Kasumi-1 (cell line): ENCODE measurements at regions not wholly inside any gene's neighbourhood (a gene's known extent, or its start where the extent isn't known, plus 50 kb on each side); places are given as distances from the start of the nearest gene placed in this dataset.
"Not testable (repeated sequence)": the region's sequence is repeated elsewhere in the genome, so short reads cannot be mapped to it uniquely, and the experiment has no call there.

Source experiments
- DNase-seq, 2 experiments: peaks; one replicate each; lab custom pipeline; 2025; lab: John Stamatoyannopoulos, UW

DNA sequence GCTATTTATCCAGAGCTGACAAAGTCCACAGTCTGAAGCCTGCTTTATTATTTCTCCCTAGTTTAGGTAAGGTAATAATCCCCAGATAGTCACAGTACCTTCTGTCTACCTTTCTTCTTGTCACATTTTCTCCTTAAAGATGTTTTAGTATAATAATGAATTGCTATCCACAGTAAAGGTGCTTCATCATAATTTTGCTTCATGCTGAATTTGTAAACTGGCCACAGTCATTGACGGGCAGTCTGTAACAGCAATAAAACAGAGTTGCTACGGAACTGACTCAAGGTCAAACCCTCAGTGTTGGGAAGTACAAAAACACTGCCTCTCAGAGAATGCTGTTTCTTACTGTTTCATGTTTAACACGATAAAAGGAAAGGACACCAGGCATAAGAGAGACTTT, 195.7 kb downstream of the ZNF608 start:
- DNase-seq = no peak

GRCh38 chr5:124549891-124550436, 196.5 kb downstream of the ZNF608 start:
- no peak for DNase-seq

DNA sequence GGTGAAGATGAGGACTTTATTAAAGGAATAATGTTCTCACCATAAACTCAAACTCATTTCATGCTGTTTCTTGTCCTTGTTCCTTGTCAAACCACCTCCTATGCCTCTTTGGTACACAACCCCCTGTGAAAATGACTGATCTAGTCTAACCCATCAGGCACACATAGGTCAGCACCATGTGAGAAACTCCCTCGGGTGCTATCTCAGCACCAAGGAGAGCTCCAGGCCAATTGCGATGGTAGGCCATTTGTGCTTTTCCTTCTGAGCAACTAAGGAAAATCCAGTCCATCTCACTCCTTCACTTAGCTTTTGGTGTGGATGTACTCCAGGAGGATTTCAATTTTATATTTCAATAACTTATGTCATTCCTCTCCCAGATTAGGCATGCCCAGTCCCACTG, 199.8 kb downstream of the ZNF608 start:
- peak; percentile 42 to 44 for DNase-seq

DNA sequence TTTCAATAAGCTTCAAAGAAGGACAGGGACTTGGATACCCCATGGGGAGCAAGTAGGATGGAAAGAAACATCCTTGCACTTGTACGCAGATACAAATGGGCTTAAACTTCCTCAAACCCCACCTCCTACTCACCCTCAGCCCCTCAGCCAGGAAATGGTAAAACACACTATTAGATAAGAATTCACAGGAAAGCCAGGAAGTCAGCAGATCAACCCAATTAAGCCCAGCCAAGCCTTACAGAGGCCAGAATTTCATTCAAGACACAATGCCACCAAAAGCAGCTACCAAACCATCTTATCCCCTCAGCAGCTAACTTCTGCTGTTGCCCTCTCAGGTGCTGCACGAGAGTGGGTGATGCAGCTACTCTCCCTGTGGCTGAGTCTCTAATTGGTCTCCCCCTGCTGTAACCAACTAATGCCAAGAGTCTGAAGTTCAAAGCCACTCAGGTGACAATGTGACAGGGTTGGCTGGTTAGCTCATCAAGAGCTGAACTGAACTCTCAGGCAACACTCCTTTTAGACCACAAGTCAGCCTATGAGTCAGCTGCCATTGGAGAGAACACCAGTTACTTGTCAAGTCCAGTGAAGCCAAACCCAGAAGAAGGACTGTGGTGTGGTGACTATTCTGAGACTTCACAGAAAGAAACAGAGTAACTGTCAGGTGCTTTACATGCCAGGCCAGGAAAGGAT, 201.9 kb downstream of the ZNF608 start:
- peak; percentile 18 to 32 for DNase-seq

DNA sequence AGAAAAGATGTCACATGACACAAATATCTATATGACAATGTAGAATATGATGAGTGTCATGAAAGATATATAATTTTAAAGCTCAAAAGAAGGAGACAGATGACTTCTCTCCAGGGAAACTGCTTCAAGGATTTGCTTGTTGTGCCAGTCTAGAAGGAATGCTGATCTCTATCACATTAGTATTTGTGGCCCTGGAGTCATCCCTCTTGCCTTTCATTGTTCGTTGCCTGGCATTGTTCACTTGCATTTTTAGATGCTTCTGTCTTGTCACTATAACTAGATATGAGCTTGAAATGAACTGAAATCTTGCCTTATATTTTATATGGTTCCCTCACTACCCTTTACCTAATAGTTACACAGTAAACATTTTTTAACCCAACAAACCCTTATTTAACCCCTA, 207.5 kb downstream of the ZNF608 start:
- no peak for DNase-seq

DNA sequence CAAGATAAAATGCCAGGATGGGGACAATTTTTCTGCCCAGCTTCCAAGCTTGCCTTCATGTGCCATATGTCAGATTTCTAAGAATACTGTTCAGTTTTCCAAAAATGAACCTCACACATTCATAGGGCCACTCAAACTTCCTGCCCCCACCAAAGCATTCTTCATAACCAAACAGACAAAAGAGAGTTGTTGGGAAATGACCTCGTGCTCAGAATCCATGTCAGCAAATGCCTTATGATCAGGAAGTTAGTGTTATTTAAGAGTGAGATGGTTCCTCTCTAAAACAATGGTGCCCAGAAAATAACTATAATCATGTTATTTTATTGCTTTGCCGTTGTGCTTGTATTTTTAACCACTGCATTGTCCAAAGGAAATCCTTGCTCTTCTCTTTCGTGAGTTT, 208.2 kb downstream of the ZNF608 start:
- no peak for DNase-seq

- DNase-seq = no peak
These were observed 208.9 kb downstream of the ZNF608 start for GRCh38 chr5:124537522-124537921.

DNA sequence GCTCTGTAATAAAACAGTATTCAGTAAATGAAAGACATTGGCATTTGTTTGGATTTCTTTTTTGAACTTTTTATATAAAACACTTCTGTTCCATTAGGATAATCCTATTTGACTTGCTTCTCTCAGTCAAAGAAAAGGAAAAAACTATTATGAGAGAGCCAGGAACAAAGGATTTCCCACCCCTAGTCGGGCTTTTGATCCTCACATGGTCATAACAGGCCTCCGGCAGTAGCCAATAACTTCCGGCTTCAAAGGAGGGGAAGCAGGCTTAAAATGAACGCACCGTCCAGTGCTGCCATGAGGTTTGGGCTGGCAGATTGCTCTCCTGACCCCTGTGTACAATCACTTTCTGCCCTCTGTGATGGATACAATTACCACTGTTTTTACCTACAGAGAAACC, 209.3 kb downstream of the ZNF608 start:
- DNase-seq = no peak

GRCh38 chr5:124536333-124536732, 210.1 kb downstream of the ZNF608 start:
- no peak for DNase-seq

DNA sequence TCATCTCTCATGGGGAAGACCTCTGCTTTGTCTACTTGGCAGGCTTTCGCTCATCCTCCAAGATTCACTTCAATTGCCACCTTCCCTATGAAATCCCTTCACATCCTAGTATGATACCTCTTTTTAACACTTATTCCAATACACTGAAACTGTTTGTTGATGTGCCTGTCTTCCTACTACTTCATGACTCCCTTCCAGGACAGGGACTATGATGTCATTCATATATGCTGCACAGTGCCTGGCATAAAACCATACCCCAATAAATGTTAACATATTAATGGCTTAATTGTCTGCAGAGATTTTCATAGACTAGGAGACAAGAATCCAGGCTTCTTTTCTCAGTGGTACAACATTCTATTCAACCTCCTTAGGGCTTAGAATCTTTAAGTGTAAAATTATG, 215.5 kb downstream of the ZNF608 start:
- no peak for DNase-seq

DNA sequence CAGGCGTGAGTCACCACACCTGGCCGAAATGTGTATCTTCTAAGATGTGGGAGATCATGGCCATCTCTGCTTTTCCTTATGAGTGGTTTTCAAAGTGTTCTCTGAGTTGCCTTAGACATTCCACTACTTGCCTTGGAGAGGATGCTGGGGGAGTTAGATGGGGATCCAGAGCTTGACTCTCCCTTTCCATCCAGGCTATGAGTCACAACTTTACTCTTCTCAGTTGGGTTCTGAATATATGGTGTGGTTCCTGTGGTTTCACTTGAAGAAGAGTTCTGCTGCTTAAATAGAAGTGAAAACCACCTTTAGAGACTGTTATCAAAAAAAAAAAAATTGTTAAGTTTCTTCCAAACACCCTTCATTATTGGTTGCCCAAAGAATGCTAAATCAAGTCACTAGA, 217.6 kb downstream of the ZNF608 start:
- DNase-seq = peak; percentile 12 to 25

GRCh38 chr5:124527220-124527991, 219.0 kb downstream of the ZNF608 start:
- no peak for DNase-seq

GRCh38 chr5:124526079-124526478, 220.4 kb downstream of the ZNF608 start:
- not testable (repeated sequence) for DNase-seq

DNA sequence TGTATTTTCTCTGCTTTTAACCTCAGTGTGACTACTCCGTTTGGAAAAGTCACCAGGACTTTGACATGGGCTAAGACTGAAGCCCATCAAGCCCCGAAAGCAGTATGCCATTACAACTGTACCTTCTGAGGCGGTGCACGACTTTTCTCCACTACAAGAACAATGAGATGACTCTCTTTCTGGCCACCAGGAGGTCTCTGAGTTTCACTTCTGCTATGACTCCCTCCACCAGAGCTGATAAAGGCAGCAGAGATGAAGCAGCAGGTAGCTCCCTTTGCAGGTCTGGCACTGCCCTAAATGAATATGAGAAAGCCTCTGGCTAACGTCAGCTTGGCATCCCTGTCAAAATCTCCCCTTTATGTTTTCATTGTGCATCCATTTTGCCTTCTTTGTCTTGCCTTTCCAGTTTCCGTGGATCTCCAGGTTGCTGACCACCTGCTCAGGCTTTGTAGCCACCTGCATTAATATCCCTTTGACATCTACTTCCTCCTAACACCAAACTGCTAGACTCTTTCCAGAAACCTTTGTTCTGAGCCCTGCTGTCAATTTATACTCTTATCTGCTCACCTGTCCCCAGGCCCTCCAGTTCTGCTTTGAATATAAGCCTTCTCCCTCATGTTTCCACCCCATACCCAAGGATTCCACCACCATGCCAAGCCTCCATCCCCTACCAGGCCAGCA, 221.7 kb downstream of the ZNF608 start:
- no peak for DNase-seq

DNA sequence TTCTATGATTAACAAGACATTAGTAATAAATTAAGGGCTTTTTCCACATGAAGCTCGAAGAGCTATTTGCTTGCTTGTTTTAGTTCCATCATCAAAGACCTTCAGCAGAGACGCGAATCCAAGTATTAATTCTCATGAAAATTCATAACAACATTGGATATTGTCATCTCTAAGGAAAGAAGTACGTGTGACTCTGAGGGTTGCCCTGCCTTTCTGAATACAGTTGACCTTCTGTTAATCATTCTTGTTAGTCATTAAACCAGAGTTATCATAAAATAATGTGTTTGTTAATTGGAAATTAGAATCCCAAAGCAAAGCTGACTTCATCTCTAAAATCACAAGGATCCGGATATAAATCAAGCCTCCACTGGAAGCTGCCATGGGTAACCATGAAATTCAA, 222.5 kb downstream of the ZNF608 start:
- DNase-seq = no peak

DNA sequence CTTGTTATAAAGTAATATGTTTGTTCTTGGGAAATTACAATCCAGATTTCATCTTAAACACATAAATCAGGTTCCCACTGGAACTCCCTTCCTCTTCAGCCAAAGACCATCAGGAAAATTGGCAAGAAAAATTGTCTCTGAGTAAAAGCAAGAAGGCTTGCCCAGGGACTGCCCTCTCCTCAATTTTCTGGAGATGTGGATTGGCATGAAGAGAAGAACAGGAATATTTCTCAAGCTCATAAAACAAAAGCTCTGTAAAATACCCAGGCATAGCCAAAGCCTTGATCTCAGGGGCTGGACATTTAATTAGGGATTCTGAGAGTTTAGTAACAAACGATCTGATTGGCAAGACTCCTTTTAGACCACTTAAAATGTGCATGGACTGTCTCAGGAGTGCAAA, 223.4 kb downstream of the ZNF608 start:
- DNase-seq = no peak

- DNase-seq = no peak
These were observed 224.8 kb downstream of the ZNF608 start for GRCh38 chr5:124521461-124522230.

GRCh38 chr5:124519396-124519795, 227.0 kb downstream of the ZNF608 start:
- peak; percentile 63 to 72 for DNase-seq

DNA sequence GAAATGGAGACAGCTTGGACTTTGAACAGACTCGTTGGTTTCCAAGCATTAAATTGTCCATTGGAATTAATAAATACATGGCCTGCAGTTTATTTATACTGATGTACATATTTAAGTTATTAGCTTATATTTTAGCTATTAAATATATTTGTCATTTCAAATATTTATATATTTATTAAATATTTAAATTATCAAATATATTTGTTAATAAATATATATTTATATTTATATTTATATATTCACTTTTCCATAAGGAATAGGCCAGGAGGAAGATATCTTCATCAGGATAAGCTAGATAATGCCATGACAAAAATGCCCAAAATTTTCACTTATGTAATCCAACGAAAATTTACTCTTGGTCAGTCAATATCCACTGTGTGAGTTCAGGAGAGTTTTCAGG, 229.9 kb downstream of the ZNF608 start:
- DNase-seq = no peak

DNA sequence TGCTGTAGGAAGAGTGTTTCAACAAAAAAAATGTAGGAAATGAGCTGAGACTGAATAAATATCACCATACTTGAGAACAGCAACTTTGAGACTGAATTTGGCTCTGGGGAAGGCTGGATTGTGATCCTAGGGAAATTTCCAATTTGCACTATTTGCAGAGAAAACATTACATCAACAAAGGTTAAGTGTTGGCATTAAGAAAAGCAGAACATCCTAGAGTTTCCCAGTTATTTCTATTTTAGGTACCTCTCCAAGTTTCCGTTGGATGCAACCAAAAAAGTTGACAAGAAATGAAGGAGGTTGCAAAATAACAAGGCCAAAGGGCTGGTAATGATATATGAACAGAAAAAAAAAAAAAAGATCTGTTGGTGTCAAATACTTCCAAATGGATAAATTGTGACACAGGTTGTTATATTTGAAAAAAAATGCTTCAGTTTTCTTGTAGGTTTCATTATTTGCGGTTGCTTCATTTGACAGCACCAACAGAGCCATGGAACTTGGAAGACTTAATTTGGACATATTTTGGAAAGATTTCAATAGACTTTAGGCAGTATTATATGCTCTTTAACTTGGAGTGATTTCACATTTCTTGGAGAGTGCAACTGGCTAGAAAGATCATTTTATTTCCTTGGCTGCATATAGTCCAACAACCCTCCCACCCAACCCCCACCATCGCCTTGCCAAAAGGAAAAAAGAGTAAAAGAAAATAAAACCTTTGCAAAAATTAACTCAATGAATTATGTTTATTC, 230.8 kb downstream of the ZNF608 start:
- DNase-seq = no peak

DNA sequence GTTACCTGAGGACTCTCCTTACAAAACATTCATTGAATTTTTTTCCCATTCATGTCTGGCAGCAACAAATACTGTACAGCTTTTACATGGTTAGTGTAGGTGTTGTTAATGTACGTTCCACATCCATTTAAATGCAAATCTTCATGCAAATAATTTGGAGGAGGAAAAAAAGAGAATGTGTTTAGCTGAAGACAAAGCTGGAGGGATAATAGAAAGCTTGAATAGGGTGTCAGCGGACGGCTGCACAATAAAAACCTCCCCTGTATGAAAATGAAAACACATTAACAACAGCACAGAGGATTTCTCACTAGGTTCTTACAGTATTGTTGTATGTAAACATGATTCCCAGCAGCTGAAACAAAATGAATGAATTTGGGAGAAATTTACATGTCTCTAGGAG, 231.5 kb downstream of the ZNF608 start:
- DNase-seq = no peak
